HG03025 (cell line): ENCODE measurements at regions not wholly inside any gene's neighbourhood (a gene's known extent, or its start where the extent isn't known, plus 50 kb on each side); places are given as distances from the start of the nearest gene placed in this dataset.

Source experiments
- ATAC-seq: cut with Tn5 transposase; IDR thresholded peaks from one replicate; pipeline ENCODE4 v1.9.1; 2021; ENCODE audit warnings: mild to moderate bottlenecking, moderate library complexity; ENCODE audit not compliant: unreplicated experiment, low FRiP score

GRCh38 chr5:174281855-174282254 is 236.3 kb downstream of the NSG2 start:
- peak; percentile 49 for ATAC-seq

GRCh38 chr5:174282391-174282790 is 236.9 kb downstream of the NSG2 start:
- no peak for ATAC-seq

DNA sequence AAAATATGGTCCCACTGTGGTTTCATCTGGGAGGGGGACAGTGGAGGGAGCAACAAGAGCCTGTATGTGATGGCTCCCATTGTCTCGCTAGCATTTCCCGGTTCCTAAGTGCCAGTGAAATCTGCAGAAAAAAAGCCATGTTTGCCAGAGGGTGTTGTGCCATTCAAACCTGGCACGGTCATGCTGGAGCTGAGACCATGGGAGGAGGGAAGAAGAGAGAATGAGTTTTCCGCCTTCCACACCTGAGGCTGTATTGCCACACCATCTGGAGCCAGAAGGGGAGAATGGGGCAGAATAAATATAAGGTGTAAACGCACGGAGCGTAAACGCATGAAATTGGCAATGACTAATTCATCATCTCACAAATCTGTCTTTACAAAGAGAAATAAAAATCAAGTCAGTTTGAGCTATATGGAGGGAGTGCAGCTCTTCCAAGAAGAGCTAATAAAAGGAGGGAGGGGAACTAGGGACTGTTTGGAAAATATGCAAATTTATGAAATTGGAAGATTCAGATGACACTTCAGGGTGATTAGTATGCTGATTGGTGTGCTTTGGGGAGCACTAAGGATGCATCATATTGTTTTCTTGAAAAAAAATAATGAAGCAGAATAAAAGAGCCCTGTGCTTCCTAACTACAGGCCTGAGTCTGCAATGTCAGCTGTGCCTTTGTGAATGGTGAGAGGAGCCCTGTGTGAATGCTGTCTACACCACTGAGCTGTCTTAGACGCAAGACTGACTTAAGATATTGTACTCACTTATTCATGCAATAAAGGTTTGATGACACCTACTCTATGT is 237.9 kb downstream of the NSG2 start:
- ATAC-seq, result no peak

GRCh38 chr5:174284873-174285272 is 239.4 kb downstream of the NSG2 start:
- ATAC-seq, result no peak

GRCh38 chr5:174287761-174288160 is 242.3 kb downstream of the NSG2 start:
- no peak for ATAC-seq

DNA sequence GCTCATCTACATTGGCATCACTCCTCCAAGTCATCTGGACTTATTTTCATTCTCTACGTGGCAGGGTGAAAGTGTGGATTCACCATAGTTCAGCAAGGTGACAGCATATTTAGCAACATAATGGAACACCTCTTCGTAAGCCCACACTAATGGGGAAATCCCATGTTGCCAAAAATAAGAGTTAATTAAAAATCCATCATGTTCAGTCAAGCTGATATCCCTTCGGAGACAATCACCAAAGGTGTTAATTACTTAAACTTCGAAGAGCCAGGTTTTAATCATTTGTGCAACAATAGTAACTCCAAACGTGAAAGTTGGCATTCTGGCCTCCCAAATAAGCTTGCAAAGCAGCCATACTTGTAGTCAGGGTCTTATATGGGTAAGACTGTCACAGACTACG is 242.9 kb downstream of the NSG2 start:
- no peak for ATAC-seq

GRCh38 chr5:174291162-174291561 is 245.7 kb downstream of the NSG2 start:
- no peak for ATAC-seq

GRCh38 chr5:174292348-174292747 is 246.8 kb downstream of the NSG2 start:
- no peak for ATAC-seq

DNA sequence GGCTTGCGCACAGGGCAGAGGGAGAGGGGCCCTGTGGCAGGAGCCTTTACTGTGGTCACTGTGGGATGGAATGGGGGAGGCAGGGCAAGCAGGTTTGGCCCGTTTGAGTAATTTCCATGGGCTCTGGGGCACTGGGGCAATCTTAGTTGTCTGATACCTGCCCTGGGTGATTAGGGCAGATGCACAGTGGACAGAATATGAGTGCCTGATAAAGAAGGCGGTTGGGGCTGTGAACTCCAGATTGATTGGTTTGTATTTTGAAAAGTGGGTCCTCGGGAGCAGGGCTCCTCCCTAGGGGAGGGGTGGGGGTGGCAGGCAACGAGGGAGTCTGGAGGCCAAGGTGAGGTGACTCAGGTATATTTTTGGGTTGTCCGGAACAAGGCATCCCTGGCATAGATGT is 247.5 kb downstream of the NSG2 start:
- no peak for ATAC-seq

GRCh38 chr5:174293481-174293880 is 248.0 kb downstream of the NSG2 start:
- ATAC-seq, result no peak

DNA sequence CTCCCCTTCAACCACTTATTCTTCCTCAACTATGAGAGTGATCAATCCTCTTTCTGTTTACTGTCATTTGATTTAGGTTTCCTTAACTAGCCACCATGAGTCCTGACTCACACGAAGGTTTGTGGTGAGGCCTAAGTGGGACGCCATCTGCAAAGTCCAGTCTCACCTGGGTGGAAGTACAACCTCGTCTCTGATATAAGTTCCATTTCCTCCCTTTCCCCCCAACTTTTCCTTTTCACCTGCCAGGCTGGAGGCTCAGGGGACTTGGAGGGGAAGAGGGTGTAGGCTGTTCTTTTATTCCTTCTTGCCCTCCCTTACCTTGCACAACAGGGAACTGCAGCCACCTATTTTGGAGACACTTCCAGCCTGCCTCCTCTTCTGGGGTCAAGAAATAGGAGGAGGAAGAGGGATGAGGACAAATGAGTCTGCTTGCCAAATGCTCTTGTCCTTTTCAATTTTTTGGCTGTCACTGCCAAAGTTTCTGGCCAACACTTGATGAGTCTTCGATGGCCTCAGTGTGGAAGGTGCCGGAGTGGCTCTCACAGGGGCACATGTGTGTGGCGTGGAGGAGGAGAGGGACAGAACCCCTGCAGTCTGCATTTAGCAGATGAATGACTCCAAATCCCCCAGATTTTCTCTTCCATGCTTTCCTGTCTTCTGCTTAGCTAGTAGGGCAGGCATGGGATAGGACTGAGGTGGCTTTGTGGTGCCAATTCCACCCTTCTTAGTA is 249.6 kb downstream of the NSG2 start:
- ATAC-seq, result no peak

DNA sequence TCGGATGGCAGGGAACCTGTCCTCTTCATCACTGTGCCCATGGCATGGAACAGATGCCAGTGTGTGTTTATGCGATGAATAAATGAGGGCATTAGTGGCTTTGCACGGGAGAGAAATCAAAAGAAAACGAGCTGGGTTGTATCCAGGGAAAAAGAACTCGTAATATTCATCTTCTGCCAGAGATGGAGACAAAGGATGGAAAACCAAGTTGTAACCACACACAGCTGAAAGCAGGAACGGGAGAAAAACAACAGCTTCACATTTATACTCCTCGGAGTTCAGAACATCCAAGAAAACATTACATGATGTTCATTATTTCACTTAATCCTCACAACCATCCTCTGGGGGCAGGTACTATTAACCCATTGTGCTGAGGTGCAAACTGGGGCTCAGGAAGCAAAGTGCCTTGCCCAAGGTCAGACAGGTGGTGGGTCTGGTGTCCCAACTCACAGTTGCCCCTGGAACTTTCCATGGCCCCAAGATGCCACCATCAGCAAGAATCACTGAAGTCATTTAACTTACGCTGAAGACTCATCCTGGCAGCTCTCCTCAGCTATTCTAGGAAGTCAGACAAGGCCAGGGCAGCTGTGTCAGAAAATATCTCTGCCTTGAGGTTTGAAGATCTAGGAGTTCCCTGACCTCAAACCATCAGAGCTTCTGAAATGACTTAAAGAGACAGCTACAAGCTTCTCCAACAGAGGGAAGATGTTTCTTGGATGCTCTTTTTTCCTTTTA is 250.4 kb downstream of the NSG2 start:
- ATAC-seq, result no peak

- no peak for ATAC-seq
Measured at GRCh38 chr5:174300118-174300940, 254.8 kb downstream of the NSG2 start.

DNA sequence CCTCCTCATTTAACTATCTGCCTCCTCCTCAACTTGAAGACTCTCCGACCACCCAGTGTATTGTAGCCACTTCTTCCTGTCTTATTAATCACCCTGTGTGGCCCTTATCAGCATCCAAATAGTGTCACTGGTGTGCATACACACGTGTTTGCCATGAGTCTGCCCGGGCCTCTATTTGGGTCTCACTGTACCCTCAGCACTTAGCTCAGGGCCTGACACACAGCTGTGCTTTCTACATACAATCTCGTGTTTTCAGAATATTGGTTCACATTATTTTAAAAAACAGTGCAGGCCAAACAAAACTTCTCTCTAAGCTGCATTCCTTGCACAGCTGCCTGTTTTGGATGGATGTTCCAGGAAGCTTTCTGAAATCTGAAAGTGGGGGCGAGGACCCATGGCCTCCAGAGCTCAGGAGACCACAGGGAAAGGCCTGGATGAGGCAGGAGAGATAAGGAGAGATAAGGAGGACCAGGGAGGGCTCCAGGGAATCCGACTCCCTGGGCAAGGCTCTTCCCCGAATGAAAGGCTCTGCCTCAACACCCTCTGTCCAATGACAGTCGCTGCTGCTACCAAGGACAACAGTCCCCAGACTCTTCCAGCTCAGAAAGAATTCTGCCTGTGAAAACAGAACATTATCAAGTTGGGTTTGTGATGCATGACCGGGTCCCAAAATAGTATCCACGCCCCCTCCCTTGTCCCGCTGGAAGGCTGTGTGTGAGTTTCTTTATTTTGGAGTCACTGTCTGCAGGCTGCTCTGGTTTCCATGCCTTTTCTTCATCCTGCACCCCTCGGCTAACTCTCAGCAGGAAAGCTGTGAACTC is 255.6 kb downstream of the NSG2 start:
- ATAC-seq, result no peak

- ATAC-seq, result no peak
Measured at GRCh38 chr5:174301848-174302625, 256.5 kb downstream of the NSG2 start.

DNA sequence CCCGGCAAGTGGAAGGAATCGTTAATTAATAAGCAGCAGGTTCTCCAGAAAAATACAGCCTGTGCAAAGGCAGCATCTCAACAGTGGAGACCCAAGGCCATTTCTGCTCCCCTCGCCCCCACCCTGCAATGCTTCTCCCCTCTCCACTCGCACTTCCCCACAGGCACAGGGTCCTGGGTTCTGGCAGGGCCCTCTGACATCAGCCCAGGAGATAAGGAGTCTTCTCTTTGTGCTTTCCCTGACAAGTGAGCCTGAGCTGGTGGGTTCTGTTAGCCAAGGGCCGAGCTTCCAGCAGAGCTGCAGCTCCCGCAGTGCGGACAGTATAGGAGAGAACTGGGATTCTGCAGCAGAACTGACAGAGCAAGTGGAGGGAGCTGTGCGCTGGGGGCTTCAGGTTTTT is 257.5 kb downstream of the NSG2 start:
- ATAC-seq, result no peak

DNA sequence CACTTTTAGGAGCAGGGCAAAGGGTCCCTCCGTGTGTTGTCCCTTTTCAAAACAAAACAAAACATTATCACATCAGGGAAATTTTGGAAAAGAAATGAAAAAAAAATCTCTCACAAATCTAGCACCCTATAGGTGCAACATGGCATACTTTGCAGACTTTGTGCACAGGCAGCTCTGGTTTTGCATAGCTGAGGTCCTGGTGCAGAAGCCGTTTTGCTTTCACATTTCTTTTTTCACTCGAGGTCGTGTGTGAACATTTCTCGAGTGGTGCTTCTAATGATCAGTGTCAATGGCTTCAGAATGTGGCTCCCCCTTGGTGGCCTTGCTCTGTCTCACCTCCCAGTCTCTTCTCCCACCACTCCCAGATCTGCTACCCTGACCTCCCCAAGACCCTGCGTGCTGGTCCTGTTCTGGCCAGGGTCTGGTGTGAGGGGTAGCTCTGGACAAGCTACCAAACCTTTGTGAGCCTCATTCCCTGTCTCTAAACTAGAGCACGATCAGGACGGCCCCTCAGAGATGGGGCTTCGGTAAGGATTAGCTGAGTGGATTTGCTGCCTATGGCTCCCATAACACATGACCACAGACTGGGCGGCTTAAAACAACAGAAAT is 258.0 kb downstream of the NSG2 start:
- ATAC-seq, result no peak

GRCh38 chr5:174305241-174305681 is 259.8 kb downstream of the NSG2 start:
- no peak for ATAC-seq
